NCI-H1417 treated with DMSO at 0.1 percent for 48 hours (cell line): ENCODE measurements at regions not wholly inside any gene's neighbourhood (a gene's known extent, or its start where the extent isn't known, plus 50 kb on each side); places are given as distances from the start of the nearest gene placed in this dataset.
"Not testable (repeated sequence)": the region's sequence is repeated elsewhere in the genome, so short reads cannot be mapped to it uniquely, and the experiment has no call there.

ENCODE experiments used
- DNase-seq: peaks from one replicate; lab custom pipeline; 2025; lab: John Stamatoyannopoulos, UW

DNA sequence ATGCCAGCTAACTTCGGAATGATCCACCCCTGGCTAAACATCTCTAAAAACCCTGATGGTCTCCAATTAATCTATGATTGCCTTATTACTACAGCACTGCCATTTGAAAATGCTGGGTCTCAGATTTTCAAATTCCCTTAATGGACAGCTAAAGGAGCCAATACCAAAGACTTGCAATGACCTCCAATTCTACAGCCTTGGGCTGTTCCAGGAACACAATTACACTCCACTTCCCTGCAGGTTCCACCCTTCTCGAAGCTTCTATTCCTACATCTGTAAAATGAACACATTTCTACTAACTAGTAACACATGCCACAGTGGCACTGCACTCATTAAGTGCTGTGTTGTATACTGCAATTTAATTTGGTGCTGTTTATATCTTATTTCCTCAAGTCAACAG is 85.7 kb upstream of the AK4 start:
- no peak for DNase-seq

DNA sequence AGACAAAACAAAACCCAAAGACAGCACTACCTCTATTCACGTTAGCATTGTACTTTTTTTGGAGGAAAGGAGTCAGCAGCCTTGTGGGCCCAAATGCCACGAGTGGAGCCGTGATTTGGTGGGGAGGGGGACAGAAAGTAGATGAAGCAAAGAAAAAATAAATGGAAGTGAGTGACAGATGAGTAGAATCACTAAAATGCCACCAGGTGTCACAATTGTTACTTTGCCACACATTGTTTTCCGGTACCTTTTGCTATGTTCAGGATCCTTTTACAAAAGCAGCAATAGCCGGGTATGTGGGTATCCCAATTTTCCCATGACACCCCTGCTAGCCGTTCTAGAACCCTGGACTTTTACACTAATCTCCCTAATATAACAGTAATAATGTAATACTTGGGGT is 85.0 kb upstream of the AK4 start:
- no peak for DNase-seq

DNA sequence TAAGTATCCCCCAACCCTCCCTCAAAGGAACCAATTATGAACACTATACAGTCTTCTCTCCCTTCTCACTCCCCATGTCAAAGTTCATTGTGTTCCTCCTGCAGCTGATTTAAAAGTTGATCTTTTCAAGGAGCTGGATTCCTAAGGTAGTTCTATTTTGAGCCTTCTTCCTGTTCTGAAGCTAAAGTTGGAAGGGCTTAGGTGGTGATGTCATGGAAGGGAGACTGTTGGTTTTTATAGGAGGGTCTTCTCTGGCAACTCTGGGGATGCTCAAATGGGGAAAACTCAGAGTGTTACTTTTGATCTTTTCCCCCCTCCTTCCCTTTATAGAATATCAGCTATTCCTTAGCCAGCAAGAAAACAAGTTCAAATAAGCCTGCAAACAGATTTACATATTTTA is 83.0 kb upstream of the AK4 start:
- no peak for DNase-seq

DNA sequence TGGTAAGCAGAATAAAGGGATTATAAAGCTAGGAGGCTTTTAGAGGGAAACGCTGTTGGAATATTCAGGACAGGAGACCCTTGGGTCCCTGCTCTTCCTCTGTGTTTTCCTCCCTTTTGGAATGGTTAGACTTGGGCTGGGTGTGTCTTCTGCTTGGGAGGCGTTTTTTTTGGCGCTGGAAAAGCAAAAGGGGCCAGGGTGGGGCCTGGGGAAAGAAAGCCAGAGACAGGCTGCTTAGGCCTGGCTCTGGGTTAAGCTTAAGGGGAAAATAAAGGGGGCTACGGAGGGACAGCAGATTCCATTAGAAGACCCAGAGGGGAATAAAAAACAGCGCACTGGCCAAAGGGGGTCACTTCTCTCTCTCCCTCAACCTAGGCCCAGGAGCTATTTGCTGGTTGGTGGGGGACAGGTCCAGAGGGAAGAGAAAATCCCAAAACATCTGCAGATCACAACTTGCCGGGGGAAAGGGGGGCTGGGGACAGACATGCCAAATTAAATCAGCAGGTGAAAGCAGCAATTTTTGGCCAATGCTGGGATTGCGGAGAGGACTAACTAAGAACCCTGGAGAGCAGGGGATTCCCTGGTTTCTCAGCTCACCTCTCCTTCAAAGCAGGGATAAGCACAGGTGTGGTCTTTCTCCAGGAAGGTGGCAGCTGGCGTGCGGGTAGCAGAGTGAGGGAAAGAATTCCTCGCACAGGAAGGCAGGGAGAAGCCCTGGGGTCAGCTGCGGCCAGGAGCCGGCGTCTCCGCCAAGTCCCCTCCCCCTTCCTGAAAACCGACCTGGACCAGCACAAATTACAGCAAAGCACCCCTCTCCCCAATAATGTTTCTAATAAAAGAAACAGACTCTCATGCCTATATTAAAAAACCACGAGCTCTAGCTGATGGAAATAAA is 82.2 kb upstream of the AK4 start:
- DNase-seq, result no peak

DNA sequence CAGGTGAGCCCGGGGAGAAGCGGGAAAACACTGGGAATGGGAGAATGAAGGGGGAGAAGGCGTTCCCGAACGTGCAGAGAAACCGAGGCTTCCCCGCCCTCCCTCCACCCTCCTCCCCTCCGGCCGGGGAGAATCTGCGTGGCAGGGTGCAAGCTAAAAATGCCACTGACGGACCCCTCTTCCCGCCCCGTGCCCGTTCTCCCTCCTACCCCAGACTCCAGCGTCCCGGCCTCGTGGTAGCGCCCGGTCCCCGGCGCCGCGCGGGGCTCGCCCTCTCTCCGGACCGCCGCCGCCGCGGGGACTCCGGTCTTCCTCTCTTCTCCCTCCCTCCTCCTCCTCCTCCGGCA is 81.6 kb upstream of the AK4 start:
- DNase-seq, result no peak

DNA sequence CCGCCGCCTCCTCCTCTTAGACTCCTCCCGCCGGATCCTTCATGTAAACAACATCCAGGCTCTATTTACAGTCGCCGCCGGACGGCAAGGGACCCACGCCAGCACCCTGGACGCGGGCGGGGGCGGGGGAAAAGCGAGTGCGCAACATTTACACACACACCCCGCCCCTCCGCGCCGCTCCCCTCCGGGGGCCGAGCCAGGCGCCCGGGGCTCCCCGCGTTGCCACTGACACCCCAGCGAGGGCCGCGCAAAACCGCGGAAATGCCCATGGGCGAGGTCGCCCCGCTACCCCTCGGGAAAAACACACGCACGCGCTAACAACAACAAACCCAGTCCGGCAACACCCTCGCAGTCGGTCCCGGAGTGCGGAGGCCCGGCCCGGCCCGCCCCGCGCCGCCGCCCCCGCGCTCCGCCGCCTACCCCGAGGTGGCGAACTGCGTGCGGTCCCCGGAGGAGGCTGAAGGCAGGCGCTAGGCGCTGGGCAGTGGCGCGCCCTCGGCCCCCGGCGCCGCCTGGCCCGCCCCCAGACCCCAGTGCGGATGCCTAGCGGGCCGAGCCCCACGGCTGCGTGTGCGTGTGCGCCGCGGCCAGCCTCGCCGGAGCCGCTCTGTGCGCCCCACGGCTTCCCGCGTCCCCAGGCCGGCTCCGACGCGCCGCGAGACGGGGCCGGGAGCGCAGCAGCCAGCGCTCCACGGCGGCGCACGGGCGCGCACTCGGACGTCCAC is 81.1 kb upstream of the AK4 start:
- DNase-seq, result no peak

DNA sequence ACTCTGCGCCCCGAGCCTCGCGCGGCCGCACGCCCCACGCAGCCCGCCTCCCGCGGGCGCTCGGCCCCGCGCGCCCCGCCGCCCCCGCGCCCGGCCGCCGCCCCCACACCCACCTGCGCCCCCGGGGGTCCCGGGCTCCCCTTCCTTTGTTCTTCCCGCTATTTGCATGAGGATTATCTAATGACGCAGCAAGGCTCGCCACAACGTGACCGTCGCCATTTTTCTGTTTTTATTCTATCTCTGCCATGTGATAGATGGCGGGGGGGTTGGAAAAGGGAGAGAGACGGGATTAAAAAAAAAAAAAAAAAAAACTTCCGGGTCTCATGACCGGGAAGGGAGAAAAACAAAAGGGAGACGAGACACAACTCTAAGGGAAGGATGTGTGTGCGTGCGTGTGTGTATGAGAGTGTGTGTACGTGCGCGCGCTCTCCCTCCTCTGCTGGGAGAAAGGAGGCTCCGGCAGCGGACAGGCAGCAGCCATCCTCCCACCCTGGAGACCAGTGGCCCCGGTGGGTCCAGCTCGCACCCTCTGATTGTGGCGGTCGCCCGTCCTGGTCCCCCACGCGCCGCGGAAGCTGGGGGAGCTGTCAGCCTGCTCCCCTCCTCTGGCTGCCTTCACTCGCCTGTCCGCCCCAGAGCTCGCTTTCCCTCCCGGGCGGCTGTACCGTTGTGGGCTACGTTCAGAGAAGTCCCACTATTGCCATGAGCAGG is 80.4 kb upstream of the AK4 start:
- DNase-seq, result no peak

DNA sequence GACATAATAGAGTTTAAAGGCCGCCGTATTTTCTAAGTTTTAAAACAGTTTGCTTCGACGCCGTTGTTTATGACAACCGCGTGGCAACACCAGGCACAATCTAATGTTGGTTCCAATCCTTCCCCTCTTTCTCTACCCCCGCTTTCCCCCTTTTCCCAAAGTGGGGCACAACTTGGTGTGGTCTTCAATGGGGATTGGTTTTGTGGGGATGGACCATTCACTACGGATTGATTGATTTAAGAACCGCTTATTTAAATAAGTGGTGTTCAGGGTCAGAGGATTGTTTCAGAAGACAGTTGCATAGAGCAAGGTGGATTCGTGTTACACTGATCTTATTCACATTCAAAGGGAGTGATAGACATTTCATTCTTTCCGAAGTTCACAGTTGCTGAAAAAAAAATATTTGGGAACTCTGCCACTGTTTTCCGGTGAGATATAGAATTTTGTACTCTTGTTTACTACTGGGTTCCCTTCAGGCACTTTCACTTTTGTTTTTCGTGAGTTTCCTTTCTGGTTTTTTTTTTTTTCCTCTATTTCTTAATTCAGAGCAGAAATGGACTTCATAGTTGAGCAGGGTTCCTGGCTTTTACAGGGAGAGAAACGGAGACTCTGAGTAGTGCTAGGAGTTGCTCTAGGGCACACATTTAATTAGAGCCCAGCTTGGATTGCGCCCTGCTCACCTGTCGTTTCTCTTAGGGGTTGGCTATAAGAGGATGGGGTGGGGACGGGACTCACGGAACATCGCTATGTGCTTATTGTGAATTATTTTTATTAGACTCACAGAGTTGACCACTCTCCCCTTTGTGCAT is 79.6 kb upstream of the AK4 start:
- no peak for DNase-seq

DNA sequence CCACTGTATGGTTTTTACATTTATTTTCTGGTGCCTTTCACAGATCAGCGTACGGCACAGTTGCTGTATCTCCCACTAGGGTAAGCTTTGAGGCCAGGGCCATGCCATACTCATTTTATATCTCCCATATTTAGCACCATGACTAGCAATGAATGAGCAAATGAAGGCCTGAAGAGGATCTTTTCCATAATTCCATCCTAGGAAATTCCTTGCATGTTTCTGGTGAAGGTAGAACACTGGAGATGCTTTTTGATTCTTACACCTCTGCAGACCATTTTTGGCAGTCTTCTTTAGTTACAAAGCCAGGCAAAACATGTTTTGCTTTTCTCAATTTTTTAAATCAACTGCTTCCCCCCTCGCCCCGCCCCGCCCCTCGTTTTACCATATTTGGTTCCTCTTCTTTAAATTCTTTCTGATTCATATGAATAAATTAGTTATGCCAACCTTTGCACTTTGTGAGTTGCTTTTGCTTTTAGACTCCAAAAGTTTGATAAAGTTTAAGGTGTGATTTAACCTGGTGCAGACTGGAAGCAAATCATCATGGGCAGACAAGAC is 78.9 kb upstream of the AK4 start:
- no peak for DNase-seq

DNA sequence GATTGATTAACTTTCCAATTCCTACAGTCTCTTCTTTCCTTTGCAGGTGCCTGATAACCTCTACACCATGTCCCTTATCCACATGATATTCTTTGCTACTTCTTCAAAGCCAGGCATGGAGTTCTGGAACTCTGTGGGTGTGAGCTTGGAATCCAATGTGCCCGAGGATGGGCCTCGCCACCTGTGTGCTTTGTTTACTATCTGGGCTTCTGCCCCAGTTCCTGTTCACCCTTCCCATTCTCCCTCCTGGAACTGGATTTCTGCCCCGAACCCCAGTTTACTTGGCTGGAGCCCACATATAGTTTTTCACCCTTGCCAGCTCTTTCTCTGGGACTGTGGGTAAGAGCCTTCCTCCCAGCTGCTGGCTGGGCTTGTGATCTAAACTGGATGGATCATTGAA is 75.2 kb upstream of the AK4 start:
- no peak for DNase-seq

DNA sequence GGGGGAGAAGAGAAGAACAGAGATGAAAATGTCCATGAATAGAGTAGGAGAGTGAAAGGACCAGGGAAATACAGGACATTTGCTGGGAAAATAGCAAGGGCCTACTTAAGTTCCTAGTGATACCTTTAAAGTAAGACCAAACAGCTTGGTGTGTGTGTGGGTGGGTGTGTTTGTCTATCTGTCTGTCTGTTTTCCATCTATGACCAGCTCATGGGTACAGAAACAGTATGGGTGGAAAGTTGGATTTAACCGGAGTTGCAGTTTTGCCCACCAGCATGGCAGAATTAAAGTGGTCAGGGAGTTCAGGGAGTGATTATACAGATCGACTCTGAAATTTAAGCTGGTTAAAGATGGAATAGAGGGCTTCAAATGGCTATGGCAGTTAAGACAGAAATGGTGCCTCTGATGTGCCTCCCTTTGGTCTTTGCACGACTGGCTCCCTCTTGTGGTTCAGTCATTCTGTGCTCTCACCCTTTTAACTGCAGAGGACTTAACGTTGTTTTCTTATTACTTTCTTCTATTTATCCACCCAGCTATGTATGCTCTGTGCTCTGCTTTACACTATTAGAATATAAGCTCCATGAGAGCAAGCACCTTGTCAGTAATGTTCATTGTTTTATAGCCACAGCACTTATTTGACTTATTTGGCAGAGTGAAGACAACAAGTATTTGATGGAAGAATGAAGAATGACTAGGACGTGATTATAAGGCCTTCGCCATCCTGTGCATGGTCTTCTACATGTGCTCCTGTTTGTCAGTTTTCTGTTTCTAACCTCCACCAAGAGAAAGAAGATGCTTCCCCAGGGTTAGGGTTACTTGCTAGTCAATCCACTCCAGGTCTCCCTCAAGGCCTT is 72.7 kb upstream of the AK4 start:
- no peak for DNase-seq

DNA sequence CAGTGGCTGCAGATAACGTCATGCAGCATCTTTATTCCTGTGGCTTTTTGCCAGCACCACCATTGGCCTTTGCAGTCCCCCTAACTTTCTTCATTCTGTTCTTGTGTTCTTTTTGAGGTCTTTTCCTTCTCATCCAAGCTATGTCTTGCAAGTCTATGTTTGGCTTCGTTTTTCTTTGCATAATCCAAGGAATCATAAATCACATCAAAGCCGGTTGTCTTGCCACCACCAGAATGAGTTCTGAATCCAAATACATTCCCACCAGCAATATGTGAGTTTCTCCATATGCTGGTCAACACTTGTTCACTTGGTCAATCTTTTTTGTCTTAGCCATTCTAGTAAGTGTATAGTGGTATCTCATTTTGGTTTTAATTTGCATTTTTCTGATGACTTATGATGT is 70.6 kb upstream of the AK4 start:
- DNase-seq, result no peak

DNA sequence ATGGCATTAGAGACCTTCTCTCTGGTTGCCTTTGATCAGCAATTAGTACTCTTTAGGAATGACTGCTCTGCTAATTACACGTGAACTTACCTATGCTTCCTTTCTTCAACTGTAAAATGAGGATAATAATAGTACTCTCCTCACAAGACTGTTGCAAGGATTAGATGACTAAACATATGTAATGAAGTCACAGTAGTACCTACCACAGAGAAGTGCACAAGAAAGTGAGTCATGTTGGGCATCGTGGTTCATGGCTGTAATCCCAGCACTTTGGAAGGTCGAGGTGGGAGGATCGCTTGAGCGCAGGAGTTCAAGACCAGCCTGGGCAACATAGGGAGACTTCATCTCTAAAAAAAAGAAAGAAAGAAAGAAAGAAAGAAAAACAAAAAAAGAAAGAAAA is 68.1 kb upstream of the AK4 start:
- DNase-seq, result no peak

DNA sequence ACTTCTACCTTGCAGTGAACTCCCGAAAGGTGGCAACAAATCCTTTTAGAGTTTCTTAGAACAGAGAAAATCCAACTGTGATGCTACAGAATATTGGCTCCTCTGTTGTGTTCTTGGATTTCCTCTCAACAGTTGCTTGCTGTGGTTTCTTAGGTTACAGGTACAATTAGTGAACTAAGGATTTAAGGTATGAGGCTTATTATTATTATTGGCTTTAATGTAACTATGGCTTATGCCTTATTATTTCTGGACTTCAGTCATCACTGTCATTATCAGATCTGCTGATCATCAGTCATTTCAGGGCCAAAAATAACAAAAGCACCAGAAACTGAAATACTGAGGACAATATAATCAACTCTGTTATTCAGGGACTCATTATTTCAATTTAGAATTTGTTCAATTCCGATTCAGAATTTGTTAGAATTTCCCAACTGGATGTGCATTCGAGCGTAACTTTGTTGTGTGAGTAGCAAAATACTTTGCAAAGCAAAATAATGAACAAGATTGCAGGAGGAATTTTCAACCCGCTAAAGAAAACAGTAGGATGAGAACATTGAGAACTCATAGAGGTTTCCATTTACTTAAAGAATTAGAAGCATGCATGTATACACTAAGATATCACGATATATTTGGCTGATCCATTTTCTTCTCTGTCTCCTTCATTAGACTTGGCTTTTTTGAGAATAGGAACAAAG is 65.5 kb upstream of the AK4 start:
- no peak for DNase-seq

DNA sequence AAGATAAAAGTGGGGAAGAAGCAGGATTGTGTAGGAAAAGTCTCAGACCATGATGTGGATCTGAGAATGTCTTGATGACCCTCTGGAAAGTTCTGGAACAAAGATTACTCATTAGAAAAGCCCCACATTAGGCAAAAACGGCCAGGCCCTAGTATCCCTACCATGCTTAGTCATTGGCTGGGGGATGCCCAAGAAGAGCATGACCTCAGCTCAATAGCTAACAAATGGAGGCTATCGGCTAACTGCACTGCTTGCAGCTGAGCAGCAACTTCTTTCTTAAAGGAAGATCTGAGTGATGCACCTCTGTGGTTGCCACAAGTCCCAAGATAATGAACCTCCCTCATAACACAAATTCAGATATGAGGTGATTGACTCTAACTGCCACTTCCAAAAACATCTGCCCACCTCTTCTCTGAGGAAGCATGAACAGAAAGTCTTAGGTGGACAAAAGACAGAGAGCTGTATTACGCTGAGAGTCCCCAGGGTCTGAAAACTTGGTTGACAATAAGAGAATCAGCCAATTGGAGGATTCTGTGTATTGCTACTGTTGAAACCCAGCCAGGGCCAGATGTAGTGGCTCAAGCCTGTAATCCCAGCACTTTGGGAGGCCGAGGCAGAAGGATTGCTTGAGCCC is 64.6 kb upstream of the AK4 start:
- no peak for DNase-seq

DNA sequence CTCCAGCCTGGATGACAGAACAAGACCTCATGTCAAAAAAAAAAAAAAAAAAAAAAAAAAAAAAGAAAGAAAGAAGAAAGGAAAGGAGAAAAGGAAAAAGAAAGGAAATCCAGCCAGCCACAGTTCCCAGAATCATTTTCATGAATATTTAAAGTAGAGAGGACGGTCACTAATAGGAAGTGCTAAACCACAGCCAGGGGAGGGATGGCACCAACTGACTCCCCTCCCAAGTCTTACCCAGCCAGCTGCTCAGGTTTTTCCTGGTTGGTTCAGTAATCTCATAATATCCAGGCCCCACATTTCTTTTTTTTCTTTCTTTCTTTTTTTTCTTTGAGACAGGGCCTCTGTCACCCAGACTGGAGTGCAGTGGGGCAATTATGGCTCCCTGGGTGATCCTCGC is 63.9 kb upstream of the AK4 start:
- DNase-seq, result no peak

DNA sequence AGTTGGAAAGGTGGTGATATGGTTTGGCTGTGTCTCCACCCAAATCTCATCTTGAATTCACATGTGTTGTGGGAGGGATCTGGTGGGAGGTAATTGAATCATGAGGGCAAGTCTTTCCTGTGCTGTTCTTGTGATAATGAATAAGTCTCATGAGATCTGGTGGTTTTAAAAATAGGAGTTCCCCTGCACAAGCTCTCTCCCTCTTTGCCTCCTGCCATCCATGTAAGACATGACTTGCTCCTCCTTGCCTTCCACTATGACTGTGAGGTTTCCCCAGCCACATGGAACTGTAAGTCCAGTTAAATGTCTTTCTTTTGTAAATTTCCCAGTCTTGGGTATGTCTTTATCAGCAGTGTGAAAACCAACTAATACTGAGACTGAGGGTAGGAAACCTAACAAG is 60.5 kb upstream of the AK4 start:
- not testable (repeated sequence) for DNase-seq

DNA sequence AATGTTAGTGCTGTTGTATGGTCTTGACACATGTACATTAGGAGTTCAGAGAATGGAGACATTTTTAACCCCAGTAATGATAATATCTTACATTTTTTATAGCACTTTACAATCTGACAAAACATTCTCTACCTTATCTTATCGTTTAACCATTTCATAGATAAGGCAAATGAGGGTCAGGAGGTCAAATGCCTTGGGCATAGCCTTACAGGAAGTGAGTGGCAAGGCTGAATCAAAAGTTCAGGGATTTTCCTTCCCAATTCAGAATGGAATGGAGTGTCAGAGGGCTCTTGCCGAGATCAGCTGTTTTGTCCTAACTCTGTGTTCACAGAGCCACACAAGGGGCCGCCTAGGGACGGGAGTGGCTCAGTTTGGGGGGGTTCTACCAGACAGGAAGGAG is 57.6 kb upstream of the AK4 start:
- DNase-seq, result no peak

DNA sequence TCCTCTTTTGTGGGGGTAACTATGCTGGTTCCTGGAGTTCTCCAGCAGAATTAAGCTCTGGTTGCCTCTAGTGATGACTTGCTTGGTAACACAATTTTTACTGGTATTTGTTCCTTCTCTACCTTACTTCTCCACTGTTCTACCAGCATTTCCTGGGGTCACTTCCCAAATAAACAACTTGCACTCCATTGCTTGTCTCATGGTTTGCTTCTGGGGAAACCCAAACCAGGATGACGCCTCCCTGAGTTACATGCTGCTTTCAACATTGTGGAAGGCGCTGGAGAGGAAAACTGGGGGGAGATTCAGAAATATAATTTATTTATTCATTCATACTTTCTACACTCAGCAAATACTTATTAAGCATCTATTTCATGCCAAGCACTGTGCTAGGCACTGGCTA is 55.3 kb upstream of the AK4 start:
- no peak for DNase-seq

DNA sequence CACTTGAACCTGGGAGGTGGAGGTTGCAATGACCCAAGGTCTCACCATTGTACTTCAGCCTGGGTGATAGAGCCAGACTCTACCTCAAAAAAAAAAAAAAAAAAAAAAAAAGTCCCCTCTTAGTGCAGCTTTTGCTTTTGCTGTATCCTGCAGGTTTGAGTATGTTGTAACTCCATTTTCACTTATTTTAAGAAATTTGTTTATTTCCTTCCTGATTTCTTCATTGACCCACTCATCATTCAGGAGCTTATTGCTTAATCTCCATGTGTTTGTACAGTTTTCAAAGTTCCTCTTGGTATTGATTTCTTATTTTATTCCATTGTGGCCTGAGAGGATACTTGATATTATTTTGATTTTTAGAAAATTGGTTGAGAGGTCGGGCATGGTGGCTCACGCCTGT is 50.9 kb upstream of the AK4 start:
- no peak for DNase-seq
